DMS79 treated with DMSO at 0.1 percent for 48 hours (cell line): ENCODE measurements at regions not wholly inside any gene's neighbourhood (a gene's known extent, or its start where the extent isn't known, plus 50 kb on each side); places are given as distances from the start of the nearest gene placed in this dataset.
A peak's percentile ranks its signal among the peaks of the same experiment; 100 is the strongest.

Source experiments
- DNase-seq: peaks from one replicate; lab custom pipeline; 2025; lab: John Stamatoyannopoulos, UW

DNA sequence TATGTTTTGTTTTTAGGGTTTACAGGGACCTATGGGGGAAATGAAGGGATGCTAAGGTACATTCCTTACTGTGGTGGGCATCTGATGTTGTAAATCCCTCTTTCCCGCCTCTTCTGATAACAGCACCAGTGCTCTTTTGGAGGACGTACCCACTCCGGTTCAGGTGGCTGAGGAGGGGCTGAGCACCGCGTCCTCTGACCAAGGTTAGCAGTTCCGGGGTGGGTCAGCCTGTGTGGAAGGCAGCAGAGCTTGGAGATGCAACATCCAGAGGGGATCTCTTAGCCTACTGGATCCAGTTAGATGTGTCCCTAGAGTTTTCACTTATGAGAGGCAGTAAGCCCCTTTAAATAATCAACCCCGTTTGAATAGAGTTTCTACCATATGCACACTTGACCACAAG lies 135.3 kb upstream of the KCNG1 start:
- no peak for DNase-seq

GRCh38 chr20:51156041-51156982 lies 133.4 kb upstream of the KCNG1 start:
- DNase-seq: peak; percentile 25

- no peak for DNase-seq
Observed at GRCh38 chr20:51154708-51155690, 132.1 kb upstream of the KCNG1 start.

- DNase-seq: no peak
Observed at GRCh38 chr20:51153867-51154707, 131.2 kb upstream of the KCNG1 start.

DNA sequence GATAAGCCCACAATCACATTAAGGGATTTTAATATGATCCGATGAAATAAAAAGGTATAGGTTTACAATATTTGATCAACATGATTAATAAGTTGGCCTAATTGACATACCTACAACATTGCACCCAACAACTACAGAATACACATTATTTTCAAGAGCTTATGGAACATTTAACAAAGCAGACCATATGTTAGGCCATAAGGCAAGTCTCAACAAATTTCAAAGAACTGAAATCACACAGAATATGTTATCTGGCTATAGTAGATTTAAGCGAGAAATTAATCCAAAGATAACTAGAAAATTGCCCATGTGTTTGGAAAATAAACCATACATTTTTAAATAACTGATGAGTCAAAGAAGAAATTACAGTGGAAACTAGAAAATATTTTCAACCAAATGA lies 126.0 kb upstream of the KCNG1 start:
- DNase-seq: no peak

DNA sequence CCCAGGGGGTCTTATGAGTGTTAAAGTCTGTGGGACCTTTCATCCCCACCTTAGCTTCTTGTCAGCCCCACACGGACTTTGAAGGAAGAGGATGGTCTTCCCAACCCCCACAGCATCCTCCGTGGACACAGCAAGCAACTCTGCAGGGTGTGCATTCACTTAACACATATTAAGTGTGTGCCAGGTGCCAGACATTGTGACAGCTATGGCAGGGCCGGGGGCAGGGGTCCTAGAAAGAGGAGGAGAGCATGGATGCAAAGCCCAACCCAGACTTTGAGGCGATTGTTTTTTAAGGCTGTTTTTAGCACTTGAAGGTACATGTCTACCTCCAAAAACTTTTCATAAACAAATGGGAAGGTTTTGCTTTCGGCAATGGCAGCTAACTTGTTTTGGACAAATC lies 121.6 kb upstream of the KCNG1 start:
- DNase-seq: no peak

DNA sequence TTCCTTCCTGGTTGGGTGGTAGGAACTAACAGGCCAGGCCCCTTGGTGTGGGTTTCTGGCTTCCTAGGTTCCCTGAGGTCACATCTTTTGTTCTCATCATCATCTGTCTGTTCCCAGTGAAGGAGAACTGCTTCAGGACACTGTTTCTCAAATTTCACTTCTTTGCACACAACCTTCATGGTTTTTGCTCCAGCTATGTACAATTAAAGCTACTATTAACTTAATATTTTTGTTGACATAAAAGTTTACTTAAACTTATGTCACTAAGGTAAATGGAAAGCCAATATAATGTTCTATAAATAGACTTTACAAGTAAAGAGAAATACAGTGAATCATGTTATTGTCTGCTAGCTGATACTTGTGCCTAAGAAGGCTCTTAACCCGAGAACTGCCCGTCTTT lies 120.7 kb upstream of the KCNG1 start:
- DNase-seq: no peak

- DNase-seq: no peak
Observed at GRCh38 chr20:51142448-51142847, 119.5 kb upstream of the KCNG1 start.

DNA sequence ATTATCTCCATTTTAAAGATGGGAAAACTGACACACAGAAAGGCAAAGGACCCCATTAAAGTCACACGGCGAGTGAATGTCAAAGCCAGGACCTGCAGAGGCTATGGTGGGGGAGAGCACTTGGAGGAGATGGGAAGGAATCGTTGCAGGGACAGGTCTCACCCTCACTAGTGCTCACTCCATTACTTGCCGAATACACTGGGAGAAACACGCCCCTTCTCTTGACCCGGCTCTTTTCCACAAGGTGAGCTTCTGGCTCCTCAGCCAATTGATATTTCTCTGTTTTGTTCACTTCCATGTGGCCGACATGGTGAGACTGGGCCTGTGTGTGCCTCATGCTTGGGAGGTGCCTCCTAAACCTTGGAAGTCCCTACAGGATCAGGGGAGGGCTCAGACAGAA lies 117.8 kb upstream of the KCNG1 start:
- no peak for DNase-seq

GRCh38 chr20:51139891-51140290 lies 117.0 kb upstream of the KCNG1 start:
- DNase-seq: no peak

GRCh38 chr20:51138576-51138975 lies 115.7 kb upstream of the KCNG1 start:
- no peak for DNase-seq

GRCh38 chr20:51137461-51137860 lies 114.6 kb upstream of the KCNG1 start:
- DNase-seq: no peak

- no peak for DNase-seq
Observed at GRCh38 chr20:51135926-51136715, 113.2 kb upstream of the KCNG1 start.

DNA sequence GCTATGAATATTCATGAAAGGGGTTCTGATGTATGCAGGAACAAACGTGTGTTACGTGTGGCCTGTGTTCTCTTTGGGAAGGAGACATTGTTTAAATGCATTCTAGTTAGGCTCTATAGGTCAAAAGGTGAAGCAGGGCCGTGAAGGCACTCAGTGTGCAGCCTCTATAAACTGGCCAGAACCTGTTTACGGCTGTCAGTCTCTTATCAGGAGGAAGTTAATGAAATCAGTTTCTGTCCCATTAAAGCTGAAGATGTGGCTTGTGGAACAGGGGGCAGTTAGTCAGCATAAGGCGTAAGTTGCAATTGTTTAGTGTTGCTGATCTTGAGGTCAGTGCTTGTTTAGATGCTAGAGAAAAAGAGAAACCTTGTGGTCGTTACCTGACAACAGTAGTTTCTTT lies 111.5 kb upstream of the KCNG1 start:
- DNase-seq: no peak

DNA sequence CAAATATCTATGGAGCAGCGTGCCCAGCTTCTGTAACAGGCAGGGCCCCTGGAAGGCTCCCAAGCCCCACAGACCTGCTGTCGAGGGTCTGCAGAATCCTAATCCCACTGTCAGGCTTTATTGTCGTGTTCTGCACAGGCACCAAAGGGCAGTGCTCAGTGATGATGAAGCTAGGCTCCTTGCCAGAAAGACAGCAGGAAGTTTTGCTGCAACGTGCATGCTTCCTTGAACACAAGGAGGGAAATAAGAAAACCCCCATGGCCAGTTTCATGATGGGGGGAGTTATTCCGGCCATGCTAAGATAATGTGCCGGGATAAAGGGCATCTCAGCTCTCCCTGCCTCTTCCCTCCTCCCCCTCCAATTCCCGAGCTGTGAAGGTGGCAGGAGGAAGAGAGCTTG lies 109.4 kb upstream of the KCNG1 start:
- DNase-seq: no peak

DNA sequence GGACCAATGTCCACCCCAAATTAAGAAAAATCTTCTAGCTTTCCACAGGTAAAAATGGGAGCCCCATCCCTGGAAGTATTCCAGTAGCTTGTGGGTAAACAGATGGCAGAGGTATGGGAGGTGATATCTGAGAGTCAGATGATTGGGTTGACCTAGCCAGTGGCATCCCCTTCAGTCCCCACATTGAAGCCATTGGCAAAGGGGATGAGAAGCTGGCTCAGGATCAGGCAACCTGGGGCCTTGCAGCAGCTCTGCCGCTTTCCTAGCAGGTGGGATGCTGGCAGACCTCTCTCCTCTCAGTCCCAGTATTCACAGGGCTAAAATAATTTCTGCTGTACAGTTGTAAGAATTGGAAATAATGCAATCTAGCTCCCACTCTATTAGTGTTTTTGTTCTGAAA lies 108.9 kb upstream of the KCNG1 start:
- no peak for DNase-seq

- no peak for DNase-seq
Observed at GRCh38 chr20:51129147-51129776, 106.4 kb upstream of the KCNG1 start.

- DNase-seq: no peak
Observed at GRCh38 chr20:51128198-51128597, 105.3 kb upstream of the KCNG1 start.

DNA sequence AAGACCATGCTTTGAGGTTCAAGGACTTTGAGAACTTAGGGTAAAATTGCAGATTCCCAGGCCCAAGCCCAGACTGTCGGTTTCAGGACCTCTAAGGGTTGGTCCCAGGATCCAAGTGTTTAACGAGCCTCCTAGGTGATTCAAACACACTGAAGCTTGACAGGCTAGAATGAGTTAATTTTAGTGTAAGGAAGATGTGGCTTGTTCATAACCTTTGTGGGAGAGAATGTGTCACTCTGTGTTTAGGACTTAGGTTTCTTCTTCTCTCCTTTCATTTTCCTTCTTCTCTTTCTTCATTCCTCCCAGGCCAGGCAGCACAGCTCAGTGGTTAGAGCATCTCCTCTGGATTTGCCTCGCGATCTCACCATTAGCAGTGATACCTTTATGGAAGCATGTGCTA lies 104.8 kb upstream of the KCNG1 start:
- no peak for DNase-seq

- no peak for DNase-seq
Observed at GRCh38 chr20:51126337-51126736, 103.4 kb upstream of the KCNG1 start.

DNA sequence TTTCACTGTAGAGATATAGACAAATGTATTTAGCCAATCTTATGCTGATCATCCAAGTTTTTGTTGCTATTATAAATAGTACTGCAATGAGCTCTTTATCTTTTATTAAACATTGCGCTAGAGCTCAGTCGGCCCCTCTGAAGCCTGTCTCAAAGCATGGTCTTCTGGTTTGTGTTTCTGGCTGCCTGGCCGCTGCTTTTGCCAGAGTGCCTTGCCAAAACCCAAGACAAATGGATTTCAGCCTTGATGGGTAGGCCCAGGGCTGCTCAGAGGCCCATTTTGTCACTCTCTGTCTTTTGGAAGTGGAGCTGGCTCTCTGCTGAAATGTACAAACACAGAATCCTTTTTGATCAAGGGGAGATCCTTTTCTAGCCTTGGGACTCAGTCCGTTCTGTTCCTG lies 102.9 kb upstream of the KCNG1 start:
- DNase-seq: no peak
